Fibroblast of lung (primary cell): ENCODE measurements at regions not wholly inside any gene's neighbourhood (a gene's known extent, or its start where the extent isn't known, plus 50 kb on each side); places are given as distances from the start of the nearest gene placed in this dataset.

Experiments used
- DNase-seq, 2 donors: peaks; one replicate each; pipeline versions ENCODE4 v3.0.0 to v3.0.0-alpha.2; 2010; ENCODE audit warnings: low read depth in 2 of 2
- H2AFZ ChIP-seq: 2 replicates; pipeline ENCODE4 v1.5.1; 2012; ENCODE audit warnings: low read length, control low read depth, inconsistent platforms
- H3K27ac ChIP-seq: 2 replicates; pipeline ENCODE4 v1.5.1; 2011; ENCODE audit warnings: low read length, control low read depth; ENCODE audit not compliant: insufficient read depth
- H3K27me3 ChIP-seq: 2 replicates; pipeline ENCODE4 v1.5.1; 2011; ENCODE audit warnings: mild to moderate bottlenecking, low read length; ENCODE audit not compliant: control insufficient read depth, insufficient read depth
- H3K36me3 ChIP-seq: 2 replicates; pipeline ENCODE4 v1.5.1; 2011; ENCODE audit warnings: low read length; ENCODE audit not compliant: control insufficient read depth, insufficient read depth
- H3K4me1 ChIP-seq: 2 replicates; pipeline ENCODE4 v1.5.1; 2011; ENCODE audit warnings: low read length; ENCODE audit not compliant: control insufficient read depth, insufficient read depth; ENCODE audit errors: extremely low read depth
- H3K4me2 ChIP-seq: 2 replicates; pipeline ENCODE4 v1.5.1; 2011; ENCODE audit warnings: low read length, control low read depth; ENCODE audit not compliant: insufficient read depth; ENCODE audit errors: extremely low read depth
- H3K4me3 ChIP-seq, 4 experiments: fragments of 200-600 bp in 1 of 4; sonication (generic) in 1 of 4; replicated peaks in 1 of 4; 2 replicates each; pipeline ENCODE4 v1.5.1; 2011 to 2016; ENCODE audit warnings: low read length in 4 of 4, low read depth in 3 of 4, mild to moderate bottlenecking in 3 of 4, control low read depth in 2 of 4, inconsistent platforms in 1 of 4, mixed read lengths in 1 of 4; ENCODE audit not compliant: insufficient read depth in 1 of 4; ENCODE audit errors: control extremely low read depth in 1 of 4
- H3K79me2 ChIP-seq: 2 replicates; pipeline ENCODE4 v1.5.1; 2012; ENCODE audit warnings: mild to moderate bottlenecking, low read length, inconsistent platforms; ENCODE audit not compliant: control insufficient read depth, insufficient read depth
- H3K9ac ChIP-seq: 2 replicates; pipeline ENCODE4 v1.5.1; 2011; ENCODE audit warnings: mild to moderate bottlenecking, low read length, control low read depth; ENCODE audit not compliant: insufficient read depth
- H3K9me3 ChIP-seq: 2 replicates; pipeline ENCODE4 v1.5.1; 2012; ENCODE audit warnings: low read depth, low read length; ENCODE audit not compliant: control insufficient read depth, insufficient read depth
- H4K20me1 ChIP-seq: 2 replicates; pipeline ENCODE4 v1.5.1; 2011; ENCODE audit warnings: low read length; ENCODE audit not compliant: control insufficient read depth, insufficient read depth; ENCODE audit errors: extremely low read depth
- CTCF ChIP-seq, 2 donors: IDR thresholded peaks in 1 of 2; conservative IDR thresholded peaks in 1 of 2; 1 replicate in 1 of 2; 2 replicates in 1 of 2; pipeline ENCODE4 v1.5.1; 2011 to 2012; ENCODE audit warnings: low read length in 2 of 2, control low read depth in 1 of 2, inconsistent platforms in 1 of 2, low read depth in 1 of 2, mild to moderate bottlenecking in 1 of 2
- EZH2 ChIP-seq: IDR thresholded peaks from 2 replicates; pipeline ENCODE4 v1.5.1; 2012; ENCODE audit warnings: low read length, control low read depth, mild to moderate bottlenecking; ENCODE audit errors: missing control alignments

- no peaks in the 10 kb centered on the region for H4K20me1 ChIP-seq
- H3K4me2 ChIP-seq, result no peak overlapping the region
- peak; percentile 51 to 81 for DNase-seq
- H3K9ac ChIP-seq, result no peak overlapping the region
- H3K79me2 ChIP-seq, result no peaks in the 10 kb centered on the region
- no peak overlapping the region for H3K4me3 ChIP-seq
- H3K4me1 ChIP-seq, result no peaks in the 10 kb centered on the region
- H3K36me3 ChIP-seq, result no peaks in the 10 kb centered on the region
- H3K9me3 ChIP-seq, result no peaks in the 10 kb centered on the region
- no peak overlapping the region for H3K27ac ChIP-seq
- H2AFZ ChIP-seq, result no peak overlapping the region
- H3K27me3 ChIP-seq, result no peaks in the 10 kb centered on the region
- no peak for TF ChIP-seq EZH2
- TF ChIP-seq CTCF (conservative IDR thresholded peaks at IDR 0.05 in 1 of 2, IDR thresholded peaks at IDR 0.05 in 1 of 2; ENCODE audit: low read depth in 1 of 2, low read length in 2 of 2), result no peak
These were observed 467.7 kb downstream of the CDH11 start for GRCh38 chr16:64654178-64654577.

GRCh38 chr16:64648282-64648681 is 473.6 kb downstream of the CDH11 start:
- no peak for DNase-seq
- Histone ChIP-seq H3K27me3 (no peaks in the 10 kb centered on the region), H3K9me3 (no peaks in the 10 kb centered on the region), H2AFZ (no peak overlapping the region), H3K36me3 (no peaks in the 10 kb centered on the region), H3K4me1 (no peaks in the 10 kb centered on the region), H3K27ac (no peak overlapping the region), H3K4me3 (no peak overlapping the region), H3K4me2 (no peak overlapping the region), H3K9ac (no peak overlapping the region), H4K20me1 (no peaks in the 10 kb centered on the region), H3K79me2 (no peaks in the 10 kb centered on the region)
- TF ChIP-seq CTCF (conservative IDR thresholded peaks at IDR 0.05 in 1 of 2, IDR thresholded peaks at IDR 0.05 in 1 of 2; ENCODE audit: low read depth in 1 of 2, low read length in 2 of 2) (no peak), EZH2 (no peak)

GRCh38 chr16:64641343-64641742 is 480.5 kb downstream of the CDH11 start:
- Histone ChIP-seq H3K9me3 (no peaks in the 10 kb centered on the region), H3K27me3 (no peaks in the 10 kb centered on the region), H3K4me3 (no peak overlapping the region), H3K79me2 (no peaks in the 10 kb centered on the region), H3K9ac (no peak overlapping the region), H4K20me1 (no peaks in the 10 kb centered on the region), H3K4me1 (no peaks in the 10 kb centered on the region), H3K4me2 (no peak overlapping the region), H3K27ac (no peak overlapping the region), H2AFZ (no peak overlapping the region), H3K36me3 (no peaks in the 10 kb centered on the region)
- DNase-seq, result no peak
- no peak for TF ChIP-seq CTCF (conservative IDR thresholded peaks at IDR 0.05 in 1 of 2, IDR thresholded peaks at IDR 0.05 in 1 of 2; ENCODE audit: low read depth in 1 of 2, low read length in 2 of 2)
- no peak for TF ChIP-seq EZH2
